HPDE6-E6E7 (cell line): ENCODE measurements at regions not wholly inside any gene's neighbourhood (a gene's known extent, or its start where the extent isn't known, plus 50 kb on each side); places are given as distances from the start of the nearest gene placed in this dataset.

Experiments used
- DNase-seq: peaks from one replicate; pipeline ENCODE4 v3.0.0; 2011; ENCODE audit warnings: missing footprints; ENCODE audit errors: extremely low spot score

- DNase-seq: no peak
Observed at GRCh38 chr7:55690-56248, 136.6 kb upstream of the FAM20C start.

GRCh38 chr7:56291-56913 lies 136.0 kb upstream of the FAM20C start:
- no peak for DNase-seq

- DNase-seq: no peak
Observed at GRCh38 chr7:57071-57470, 135.3 kb upstream of the FAM20C start.

GRCh38 chr7:57482-58255 lies 134.7 kb upstream of the FAM20C start:
- DNase-seq: no peak

GRCh38 chr7:58316-58715 lies 134.1 kb upstream of the FAM20C start:
- DNase-seq: no peak

GRCh38 chr7:59079-60016 lies 133.0 kb upstream of the FAM20C start:
- no peak for DNase-seq

GRCh38 chr7:60017-60675 lies 132.2 kb upstream of the FAM20C start:
- no peak for DNase-seq

GRCh38 chr7:60706-61105 lies 131.7 kb upstream of the FAM20C start:
- DNase-seq: no peak

- no peak for DNase-seq
Observed at GRCh38 chr7:61111-61510, 131.3 kb upstream of the FAM20C start.

GRCh38 chr7:61576-62360 lies 130.6 kb upstream of the FAM20C start:
- DNase-seq: no peak

- no peak for DNase-seq
Observed at GRCh38 chr7:62361-63116, 129.8 kb upstream of the FAM20C start.

GRCh38 chr7:63117-63480 lies 129.3 kb upstream of the FAM20C start:
- DNase-seq: no peak

GRCh38 chr7:63521-64021 lies 128.8 kb upstream of the FAM20C start:
- no peak for DNase-seq

- DNase-seq: peak; percentile 82
Observed at GRCh38 chr7:64098-64915, 128.1 kb upstream of the FAM20C start.

- DNase-seq: no peak
Observed at GRCh38 chr7:64916-65341, 127.4 kb upstream of the FAM20C start.

- DNase-seq: no peak
Observed at GRCh38 chr7:65554-65953, 126.8 kb upstream of the FAM20C start.

- no peak for DNase-seq
Observed at GRCh38 chr7:66296-66695, 126.1 kb upstream of the FAM20C start.

GRCh38 chr7:66741-67140 lies 125.6 kb upstream of the FAM20C start:
- no peak for DNase-seq
